Testis (tissue), 2 donors: ENCODE measurements at regions not wholly inside any gene's neighbourhood (a gene's known extent, or its start where the extent isn't known, plus 50 kb on each side); places are given as distances from the start of the nearest gene placed in this dataset.

Source experiments
- DNase-seq: peaks from one replicate; pipeline ENCODE4 v3.0.0-alpha.2; 2019
- H3K27ac ChIP-seq, 2 donors: fragments of 200-600 bp; sonication (generic); one replicate each; pipeline ENCODE4 v1.5.1; 2019
- H3K27me3 ChIP-seq: fragments of 200-600 bp; sonication (generic); one replicate; pipeline ENCODE4 v1.5.1; 2019
- H3K36me3 ChIP-seq: fragments of 200-600 bp; sonication (generic); one replicate; pipeline ENCODE4 v1.5.1; 2017; ENCODE audit warnings: low read depth; ENCODE audit errors: missing control alignments
- H3K4me1 ChIP-seq: fragments of 200-600 bp; sonication (generic); one replicate; pipeline ENCODE4 v1.5.1; 2019
- H3K4me3 ChIP-seq, 2 donors: fragments of 200-600 bp; sonication (generic); one replicate each; pipeline ENCODE4 v1.5.1; 2017 to 2019
- H3K9me3 ChIP-seq: fragments of 200-600 bp; sonication (generic); one replicate; pipeline ENCODE4 v1.5.1; 2017
- CTCF ChIP-seq, 3 experiments: fragments of 450-650 bp in 2 of 3; fragments of 200-600 bp in 1 of 3; sonication (generic) in 1 of 3; IDR thresholded peaks; one replicate each; pipeline ENCODE4 v1.5.1; 2016 to 2019; ENCODE audit warnings: antibody characterized with exemption in 3 of 3, mild to moderate bottlenecking in 2 of 3, moderate library complexity in 1 of 3
- POLR2A ChIP-seq: fragments of 450-650 bp; IDR thresholded peaks from one replicate; pipeline ENCODE4 v1.6.1; 2017; ENCODE audit warnings: antibody characterized with exemption, mild to moderate bottlenecking, moderate library complexity
- WGBS, 2 donors: methylation state at CpG; one replicate each; pipeline ENCODE4 v1.1.5; 2018; 5-methylcytosine and 5-hydroxymethylcytosine counted together
- intact Hi-C: fragments of 100-400 bp; cut with DNase I; formaldehyde crosslinking; loops from one replicate; pipeline ENCODE4 v1.15.1; 2023; ENCODE audit warnings: low total_unique reads

GRCh38 chr12:87059231-87059630, 803.0 kb upstream of the MGAT4C start:
- no peak for DNase-seq
- TF ChIP-seq CTCF (IDR thresholded peaks at IDR 0.05) (no peak), POLR2A (no peak)
- no peak overlapping the region for H3K27ac ChIP-seq
- intact Hi-C loops, result no loop called here
- WGBS, 2 donors, result 66 to 89% methylated on average over 1 of the region's 1 CpG
- no peaks in the 10 kb centered on the region for H3K9me3 ChIP-seq
- no peaks in the 10 kb centered on the region for H3K4me1 ChIP-seq
- H3K4me3 ChIP-seq, result no peak overlapping the region
- no peaks in the 10 kb centered on the region for H3K36me3 ChIP-seq
- H3K27me3 ChIP-seq, result no peaks in the 10 kb centered on the region

DNA sequence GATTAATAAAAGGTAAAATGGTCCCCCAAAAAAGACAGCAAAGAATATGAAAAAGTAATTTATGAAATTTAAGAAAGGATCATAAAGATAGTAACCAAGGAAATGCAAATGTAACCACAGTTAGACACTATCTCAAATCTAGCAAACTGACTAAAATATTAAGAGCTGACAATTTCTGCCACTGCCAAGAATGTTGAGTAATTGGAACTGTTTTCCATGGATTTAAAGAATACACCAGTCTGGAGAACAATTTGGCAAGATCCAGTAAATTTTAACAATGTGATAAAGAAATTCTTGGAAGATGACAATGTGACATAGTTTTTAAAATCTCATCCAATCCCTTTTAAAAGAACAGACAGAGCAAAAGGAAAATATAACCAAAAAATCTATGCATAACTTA, 798.0 kb upstream of the MGAT4C start:
- H3K27me3 ChIP-seq, result no peaks in the 10 kb centered on the region

DNA sequence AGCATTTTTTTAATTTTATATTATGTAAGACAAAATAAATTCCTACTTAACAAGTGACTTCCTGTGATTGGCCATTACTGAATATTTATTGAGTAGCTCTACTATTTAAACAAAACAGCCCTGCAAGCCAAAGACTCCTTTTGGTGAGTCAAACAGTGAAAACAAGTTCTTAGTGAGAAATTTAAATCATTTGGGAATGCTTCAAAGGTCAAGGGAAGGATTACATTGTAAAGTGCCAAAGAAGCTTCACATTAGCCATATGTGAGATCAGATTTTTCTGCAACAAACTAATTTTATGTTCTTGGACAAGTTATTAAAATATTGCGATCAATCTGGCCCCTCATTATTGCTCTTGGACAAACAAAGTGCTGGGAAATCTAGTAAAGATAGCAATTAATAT, 795.4 kb upstream of the MGAT4C start:
- TF ChIP-seq POLR2A (no peak), CTCF (IDR thresholded peaks at IDR 0.05) (no peak)
- no peak overlapping the region for H3K27ac ChIP-seq
- H3K36me3 ChIP-seq, result no peaks in the 10 kb centered on the region
- no peaks in the 10 kb centered on the region for H3K4me1 ChIP-seq
- intact Hi-C loops, result no loop called here
- no peaks in the 10 kb centered on the region for H3K27me3 ChIP-seq
- no peak overlapping the region for H3K4me3 ChIP-seq
- WGBS, 2 donors, result 45 to 48% methylated on average over 1 of the region's 1 CpG
- H3K9me3 ChIP-seq, result no peaks in the 10 kb centered on the region
- DNase-seq, result no peak

More for the DNA sequence above, 798.0 kb upstream of the MGAT4C start:
- H3K4me3 ChIP-seq, result no peak overlapping the region
- TF ChIP-seq CTCF (IDR thresholded peaks at IDR 0.05) (no peak), POLR2A (no peak)
- intact Hi-C loops, result no loop called here
- no peaks in the 10 kb centered on the region for H3K4me1 ChIP-seq
- no peaks in the 10 kb centered on the region for H3K9me3 ChIP-seq
- no peak for DNase-seq
- no peaks in the 10 kb centered on the region for H3K36me3 ChIP-seq
- H3K27ac ChIP-seq, result no peak overlapping the region

DNA sequence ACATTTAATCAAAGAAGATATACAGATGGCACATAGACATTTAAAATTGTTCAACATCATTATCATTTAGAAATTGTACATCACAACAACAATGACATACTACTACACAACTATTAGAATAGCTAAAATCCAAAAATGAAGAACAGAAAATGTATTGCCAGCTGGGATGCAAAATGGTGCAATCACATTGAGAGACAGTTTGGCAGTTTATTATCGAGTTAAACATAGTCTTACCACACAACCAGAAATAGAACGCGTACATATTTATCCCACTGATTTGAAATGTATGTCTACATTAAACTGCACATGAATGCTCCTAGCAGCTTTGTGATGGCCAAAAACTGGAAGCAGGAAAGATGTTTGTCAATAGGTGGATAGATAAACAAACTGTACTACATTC, 791.5 kb upstream of the MGAT4C start:
- DNase-seq, result no peak
- intact Hi-C loops, result no loop called here
- no peak overlapping the region for H3K27ac ChIP-seq
- H3K4me3 ChIP-seq, result no peak overlapping the region
- no peaks in the 10 kb centered on the region for H3K9me3 ChIP-seq
- no peaks in the 10 kb centered on the region for H3K27me3 ChIP-seq
- no peaks in the 10 kb centered on the region for H3K36me3 ChIP-seq
- H3K4me1 ChIP-seq, result no peaks in the 10 kb centered on the region
- WGBS, 2 donors, result 95 to 97% methylated on average over 3 of the region's 3 CpGs
- TF ChIP-seq CTCF (IDR thresholded peaks at IDR 0.05) (no peak), POLR2A (no peak)

DNA sequence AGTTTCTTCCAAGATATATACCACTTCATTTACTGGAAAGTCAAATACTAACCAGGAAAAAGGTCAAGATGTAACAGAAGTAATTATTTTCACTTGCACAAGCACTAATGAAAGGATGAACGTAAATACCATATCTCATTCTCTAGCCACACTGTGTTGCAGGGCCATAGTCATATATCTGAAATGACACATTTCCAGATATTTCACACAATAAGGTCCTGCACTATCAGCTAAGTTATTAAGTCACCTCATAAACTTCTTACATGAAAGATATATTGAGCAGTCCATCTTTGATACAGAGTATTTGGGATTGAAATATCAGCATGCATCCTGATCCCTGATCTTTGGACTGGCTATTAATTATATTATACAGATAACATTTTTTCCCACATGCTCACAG, 783.3 kb upstream of the MGAT4C start:
- no peaks in the 10 kb centered on the region for H3K4me1 ChIP-seq
- no peak for DNase-seq
- no peak overlapping the region for H3K27ac ChIP-seq
- WGBS, 2 donors, result 78 to 96% methylated on average over 1 of the region's 1 CpG
- no peaks in the 10 kb centered on the region for H3K27me3 ChIP-seq
- intact Hi-C loops, result no loop called here
- no peaks in the 10 kb centered on the region for H3K9me3 ChIP-seq
- no peak overlapping the region for H3K4me3 ChIP-seq
- H3K36me3 ChIP-seq, result no peaks in the 10 kb centered on the region
- TF ChIP-seq POLR2A (no peak), CTCF (IDR thresholded peaks at IDR 0.05) (no peak)
